A673 (cell line): ENCODE measurements at regions not wholly inside any gene's neighbourhood (a gene's known extent, or its start where the extent isn't known, plus 50 kb on each side); places are given as distances from the start of the nearest gene placed in this dataset.

ENCODE experiments used
- EZH2 ChIP-seq: fragments of 200-600 bp; sonication (generic); IDR thresholded peaks from 2 replicates; pipeline ENCODE4 v1.6.1; 2017; ENCODE audit warnings: borderline replicate concordance, low read depth, mild to moderate bottlenecking, mixed read lengths, antibody characterized with exemption, low read length; ENCODE audit not compliant: poor library complexity, severe bottlenecking
- TF ChIP-seq, protein P1 (sequence below): fragments of 300-800, 200-600 bp; sonication (generic); conservative IDR thresholded peaks from 2 replicates; pipeline ENCODE4 v1.5.1; 2017; ENCODE audit warnings: low read depth, mild to moderate bottlenecking, antibody characterized with exemption, low read length, moderate library complexity, mixed read lengths

DNA sequence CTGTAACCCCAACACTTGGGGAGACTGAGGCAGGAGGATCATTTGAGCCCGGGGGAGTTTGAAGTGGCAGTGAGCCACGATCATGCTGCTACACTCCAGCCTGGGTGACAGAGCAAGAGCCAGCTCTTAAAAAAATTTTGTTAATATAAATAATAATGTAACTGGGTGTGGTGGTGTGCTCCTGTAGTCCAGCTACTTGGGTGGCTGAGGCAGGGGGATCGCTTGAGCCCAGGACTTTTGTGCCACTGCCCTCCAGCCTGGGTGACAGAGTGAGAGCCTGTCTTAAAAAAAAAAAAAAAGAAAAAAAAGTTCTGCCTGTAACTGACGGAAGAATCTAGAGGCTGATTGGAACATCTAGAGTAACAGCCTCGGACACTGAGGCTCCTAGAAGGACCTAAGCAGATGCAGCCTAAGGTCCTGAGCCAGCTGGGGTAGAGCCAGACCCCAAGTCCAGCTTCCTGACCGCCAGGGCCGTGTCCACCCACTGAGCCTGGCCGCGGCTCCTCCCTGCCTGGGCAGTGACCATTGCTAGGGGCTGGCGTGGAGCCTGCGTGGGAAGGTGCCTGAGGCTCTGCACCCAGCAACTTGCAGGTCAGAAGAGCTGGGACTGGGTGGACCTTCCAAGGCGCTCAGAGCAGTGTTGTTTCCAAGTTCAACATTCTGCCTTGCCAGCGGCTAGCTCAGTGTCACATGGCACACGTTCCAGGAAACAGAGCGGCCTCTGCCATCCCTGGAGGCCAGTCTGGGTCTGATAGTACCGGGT lies 209.4 kb upstream of the CIBAR2 start:
- no peak for TF ChIP-seq EZH2
- TF ChIP-seq, protein P1, sequence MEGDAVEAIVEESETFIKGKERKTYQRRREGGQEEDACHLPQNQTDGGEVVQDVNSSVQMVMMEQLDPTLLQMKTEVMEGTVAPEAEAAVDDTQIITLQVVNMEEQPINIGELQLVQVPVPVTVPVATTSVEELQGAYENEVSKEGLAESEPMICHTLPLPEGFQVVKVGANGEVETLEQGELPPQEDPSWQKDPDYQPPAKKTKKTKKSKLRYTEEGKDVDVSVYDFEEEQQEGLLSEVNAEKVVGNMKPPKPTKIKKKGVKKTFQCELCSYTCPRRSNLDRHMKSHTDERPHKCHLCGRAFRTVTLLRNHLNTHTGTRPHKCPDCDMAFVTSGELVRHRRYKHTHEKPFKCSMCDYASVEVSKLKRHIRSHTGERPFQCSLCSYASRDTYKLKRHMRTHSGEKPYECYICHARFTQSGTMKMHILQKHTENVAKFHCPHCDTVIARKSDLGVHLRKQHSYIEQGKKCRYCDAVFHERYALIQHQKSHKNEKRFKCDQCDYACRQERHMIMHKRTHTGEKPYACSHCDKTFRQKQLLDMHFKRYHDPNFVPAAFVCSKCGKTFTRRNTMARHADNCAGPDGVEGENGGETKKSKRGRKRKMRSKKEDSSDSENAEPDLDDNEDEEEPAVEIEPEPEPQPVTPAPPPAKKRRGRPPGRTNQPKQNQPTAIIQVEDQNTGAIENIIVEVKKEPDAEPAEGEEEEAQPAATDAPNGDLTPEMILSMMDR: no peak
